ENCODE measurements at regions not wholly inside any gene's neighbourhood (a gene's known extent, or its start where the extent isn't known, plus 50 kb on each side); places are given as distances from the start of the nearest gene placed in this dataset.

- TF ChIP-seq CTCF (conservative IDR thresholded peaks at IDR 0.05; ENCODE audit: low read length) (no peak), EZH2phosphoT487 (IDR thresholded peaks at IDR 0.05; ENCODE audit: borderline replicate concordance) (no peak)
Measured at GRCh38 chr15:25059698-25060471, 105.1 kb downstream of the SNRPN start.
